ENCODE measurements at regions not wholly inside any gene's neighbourhood (a gene's known extent, or its start where the extent isn't known, plus 50 kb on each side); places are given as distances from the start of the nearest gene placed in this dataset.

DNA sequence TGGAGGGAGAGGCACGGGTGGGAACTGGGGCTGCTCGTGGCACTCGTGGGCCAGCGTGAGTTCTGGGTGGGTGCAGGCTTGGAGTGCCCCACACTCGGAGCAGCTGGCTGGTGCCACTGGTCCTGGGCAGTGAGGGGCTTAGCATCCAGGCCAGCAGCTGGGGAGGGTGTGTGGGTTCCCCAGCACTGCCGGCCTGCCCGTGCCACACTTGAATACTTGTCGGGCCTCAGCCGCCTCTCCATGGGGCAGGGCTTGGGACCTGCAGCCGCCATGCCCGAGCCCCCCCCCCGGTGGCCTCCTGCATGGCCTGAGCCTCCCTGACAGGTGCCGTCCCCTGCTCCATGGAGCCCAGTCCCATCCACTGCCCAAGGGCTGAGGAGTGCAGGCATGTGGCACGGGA, 207.2 kb downstream of the CD109 start:
- in situ Hi-C loops (cut with HindIII; ENCODE audit: low pct_unique_long_range_greater_than_20kb, low sequenced_read_pairs) = no loop called here
- no peak for TF ChIP-seq JUND (IDR thresholded peaks at IDR 0.05; ENCODE audit: low read depth)
- no peak for DNase-seq (ENCODE audit: low read depth in 1 of 2, low spot score in 1 of 2)

GRCh38 chr6:73901986-73902385, 206.0 kb downstream of the CD109 start:
- no peak for DNase-seq (ENCODE audit: low read depth in 1 of 2, low spot score in 1 of 2)
- in situ Hi-C loops (cut with HindIII; ENCODE audit: low pct_unique_long_range_greater_than_20kb, low sequenced_read_pairs) = no loop called here
- TF ChIP-seq JUND (IDR thresholded peaks at IDR 0.05; ENCODE audit: low read depth) = no peak

GRCh38 chr6:73901311-73901710, 205.3 kb downstream of the CD109 start:
- TF ChIP-seq JUND (IDR thresholded peaks at IDR 0.05; ENCODE audit: low read depth) = no peak
- DNase-seq (ENCODE audit: low read depth in 1 of 2, low spot score in 1 of 2) = no peak
- in situ Hi-C loops (cut with HindIII; ENCODE audit: low pct_unique_long_range_greater_than_20kb, low sequenced_read_pairs) = no loop called here

GRCh38 chr6:73898599-73898998, 202.6 kb downstream of the CD109 start:
- in situ Hi-C loops (cut with HindIII; ENCODE audit: low pct_unique_long_range_greater_than_20kb, low sequenced_read_pairs) = no loop called here
- DNase-seq (ENCODE audit: low read depth in 1 of 2, low spot score in 1 of 2) = peak; percentile 18 to 57
- no peak for TF ChIP-seq JUND (IDR thresholded peaks at IDR 0.05; ENCODE audit: low read depth)

DNA sequence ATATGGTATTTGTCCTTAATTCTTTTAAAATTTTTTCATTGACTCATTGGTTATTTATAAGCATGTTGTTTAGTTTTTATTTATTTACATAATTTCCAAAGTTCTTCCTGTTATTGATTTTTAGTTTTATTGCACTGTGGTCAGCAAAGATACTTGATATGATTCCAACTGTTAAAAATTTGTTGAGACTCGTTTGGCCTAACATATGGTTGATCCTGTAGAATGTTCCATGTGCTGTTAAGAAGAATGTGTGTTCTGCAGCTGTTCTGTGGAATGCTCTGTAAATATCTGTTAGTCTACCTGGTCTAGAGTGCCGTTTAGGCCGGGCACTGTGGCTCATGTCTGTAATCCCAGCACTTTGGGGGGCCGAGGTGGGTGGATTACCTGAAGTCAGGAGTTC, 197.7 kb downstream of the CD109 start:
- in situ Hi-C loops (cut with HindIII; ENCODE audit: low pct_unique_long_range_greater_than_20kb, low sequenced_read_pairs) = no loop called here

DNA sequence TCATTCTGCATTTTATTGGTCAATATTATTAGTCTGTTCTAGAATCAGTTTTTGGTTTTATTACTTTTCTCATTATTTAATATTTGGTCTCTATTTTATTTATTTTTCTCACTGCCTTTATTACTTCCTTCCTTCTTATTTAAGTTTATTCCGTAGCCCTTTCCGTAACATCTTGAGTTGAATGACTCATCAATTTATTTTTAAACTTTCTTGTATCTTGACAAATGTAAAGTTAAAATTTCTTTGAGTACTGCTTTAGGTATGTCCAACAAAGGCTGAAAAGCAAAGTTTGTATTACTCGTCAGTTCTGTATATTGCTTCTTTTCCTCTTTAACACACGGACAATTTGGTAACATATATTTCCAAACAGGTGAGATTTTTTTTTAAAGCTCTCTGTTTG, 192.0 kb downstream of the CD109 start:
- no peak for TF ChIP-seq JUND (IDR thresholded peaks at IDR 0.05; ENCODE audit: low read depth)
- DNase-seq (ENCODE audit: low read depth in 1 of 2, low spot score in 1 of 2) = no peak
- in situ Hi-C loops (cut with HindIII; ENCODE audit: low pct_unique_long_range_greater_than_20kb, low sequenced_read_pairs) = no loop called here

More for the DNA sequence above, 197.7 kb downstream of the CD109 start:
- TF ChIP-seq JUND (IDR thresholded peaks at IDR 0.05; ENCODE audit: low read depth) = no peak
- no peak for DNase-seq (ENCODE audit: low read depth in 1 of 2, low spot score in 1 of 2)

DNA sequence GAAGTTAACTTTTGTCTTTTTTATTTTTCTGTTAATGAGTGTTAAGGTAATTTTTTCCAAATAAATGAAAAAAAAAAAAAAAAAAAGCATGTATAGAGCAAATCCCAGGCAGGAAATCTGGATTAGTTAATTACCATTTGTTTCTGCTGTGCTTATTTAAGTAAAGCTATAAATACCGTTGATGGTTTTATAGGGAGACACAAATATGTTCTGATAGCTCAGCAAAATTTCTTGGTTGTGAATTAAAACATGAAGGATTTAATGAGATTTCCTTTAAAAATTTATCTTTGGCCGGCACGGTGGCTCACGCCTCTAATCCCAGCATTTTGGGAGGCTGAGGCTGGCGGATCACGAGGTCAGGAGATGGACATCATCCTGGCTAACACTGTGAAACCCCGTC, 189.4 kb downstream of the CD109 start:
- in situ Hi-C loops (cut with HindIII; ENCODE audit: low pct_unique_long_range_greater_than_20kb, low sequenced_read_pairs) = no loop called here
- no peak for TF ChIP-seq JUND (IDR thresholded peaks at IDR 0.05; ENCODE audit: low read depth)

DNA sequence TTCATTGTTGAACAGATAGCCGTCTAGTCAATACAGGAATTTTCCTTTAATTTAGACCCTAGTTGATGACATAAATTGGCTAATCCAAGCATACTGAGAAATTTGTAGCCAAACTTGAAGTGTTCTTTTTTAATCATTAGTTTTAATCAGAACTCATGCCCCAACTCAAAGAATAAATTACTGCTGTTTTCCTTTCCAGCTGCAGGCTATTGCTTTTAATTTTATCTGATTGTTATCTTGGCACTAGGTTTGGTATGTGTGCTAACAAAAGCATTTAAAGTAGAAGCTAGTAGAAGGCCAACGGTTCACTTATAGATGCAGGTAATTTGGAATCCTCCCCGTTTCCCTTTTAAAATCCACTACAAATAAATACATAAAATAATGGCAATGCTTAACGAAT, 188.5 kb downstream of the CD109 start:
- TF ChIP-seq JUND (IDR thresholded peaks at IDR 0.05; ENCODE audit: low read depth) = peak; percentile 74
- peak; percentile 19 to 71 for DNase-seq (ENCODE audit: low read depth in 1 of 2, low spot score in 1 of 2)
- in situ Hi-C loops (cut with HindIII; ENCODE audit: low pct_unique_long_range_greater_than_20kb, low sequenced_read_pairs) = no loop called here

More for the DNA sequence above, 189.4 kb downstream of the CD109 start:
- DNase-seq (ENCODE audit: low read depth in 1 of 2, low spot score in 1 of 2) = no peak

GRCh38 chr6:73879501-73880293, 183.7 kb downstream of the CD109 start:
- no peak for DNase-seq (ENCODE audit: low read depth in 1 of 2, low spot score in 1 of 2)
- no peak for TF ChIP-seq JUND (IDR thresholded peaks at IDR 0.05; ENCODE audit: low read depth)
- in situ Hi-C loops (cut with HindIII; ENCODE audit: low pct_unique_long_range_greater_than_20kb, low sequenced_read_pairs) = no loop called here

GRCh38 chr6:73878403-73878802, 182.4 kb downstream of the CD109 start:
- in situ Hi-C loops (cut with HindIII; ENCODE audit: low pct_unique_long_range_greater_than_20kb, low sequenced_read_pairs) = no loop called here
- TF ChIP-seq JUND (IDR thresholded peaks at IDR 0.05; ENCODE audit: low read depth) = no peak
- DNase-seq (ENCODE audit: low read depth in 1 of 2, low spot score in 1 of 2) = no peak
